ENCODE measurements at regions not wholly inside any gene's neighbourhood (a gene's known extent, or its start where the extent isn't known, plus 50 kb on each side); places are given as distances from the start of the nearest gene placed in this dataset.

DNA sequence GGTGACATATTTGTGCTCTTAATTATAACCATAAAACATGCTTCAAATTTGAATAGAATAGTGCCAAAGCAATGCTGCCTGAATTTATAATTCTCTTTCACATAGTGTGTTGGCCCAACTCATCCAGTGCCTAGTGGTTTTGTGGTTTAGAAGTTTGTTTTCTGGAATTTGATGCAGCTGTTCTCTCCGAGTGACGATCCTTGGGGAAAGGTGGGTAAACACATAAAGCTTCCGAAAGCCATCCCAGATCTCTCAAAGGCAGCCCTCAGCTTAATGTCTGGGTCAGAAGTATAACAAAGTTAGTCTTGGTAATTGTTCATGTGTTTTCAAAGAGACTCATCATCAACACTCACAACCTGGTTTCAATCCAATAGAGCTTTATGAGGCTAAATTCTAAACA is 235.6 kb upstream of the CDH2 start:
- TF ChIP-seq MAZ (IDR thresholded peaks at IDR 0.05; ENCODE audit: borderline replicate concordance, low read depth, low read length) (no peak), HOXA7 (CRISPR knock-in tag; IDR thresholded peaks at IDR 0.05) (no peak), RFX5 (IDR thresholded peaks at IDR 0.05) (no peak), POLR2A (IDR thresholded peaks at IDR 0.05; ENCODE audit: low read length) (no peak)
- TF ChIP-seq, protein P1, sequence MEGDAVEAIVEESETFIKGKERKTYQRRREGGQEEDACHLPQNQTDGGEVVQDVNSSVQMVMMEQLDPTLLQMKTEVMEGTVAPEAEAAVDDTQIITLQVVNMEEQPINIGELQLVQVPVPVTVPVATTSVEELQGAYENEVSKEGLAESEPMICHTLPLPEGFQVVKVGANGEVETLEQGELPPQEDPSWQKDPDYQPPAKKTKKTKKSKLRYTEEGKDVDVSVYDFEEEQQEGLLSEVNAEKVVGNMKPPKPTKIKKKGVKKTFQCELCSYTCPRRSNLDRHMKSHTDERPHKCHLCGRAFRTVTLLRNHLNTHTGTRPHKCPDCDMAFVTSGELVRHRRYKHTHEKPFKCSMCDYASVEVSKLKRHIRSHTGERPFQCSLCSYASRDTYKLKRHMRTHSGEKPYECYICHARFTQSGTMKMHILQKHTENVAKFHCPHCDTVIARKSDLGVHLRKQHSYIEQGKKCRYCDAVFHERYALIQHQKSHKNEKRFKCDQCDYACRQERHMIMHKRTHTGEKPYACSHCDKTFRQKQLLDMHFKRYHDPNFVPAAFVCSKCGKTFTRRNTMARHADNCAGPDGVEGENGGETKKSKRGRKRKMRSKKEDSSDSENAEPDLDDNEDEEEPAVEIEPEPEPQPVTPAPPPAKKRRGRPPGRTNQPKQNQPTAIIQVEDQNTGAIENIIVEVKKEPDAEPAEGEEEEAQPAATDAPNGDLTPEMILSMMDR (IDR thresholded peaks at IDR 0.05), result no peak
